Erythroblast (primary cell): ENCODE measurements at regions not wholly inside any gene's neighbourhood (a gene's known extent, or its start where the extent isn't known, plus 50 kb on each side); places are given as distances from the start of the nearest gene placed in this dataset.

ENCODE experiments used
- DNase-seq, 2 experiments: peaks; one replicate each; lab custom pipeline; 2025; lab: John Stamatoyannopoulos, UW
- GATA1 ChIP-seq: IDR thresholded peaks from 2 replicates; pipeline ENCODE4 v1.6.1; 2011; ENCODE audit warnings: low read depth, mild to moderate bottlenecking, control low read depth, low read length, moderate library complexity
- POLR2A ChIP-seq: IDR thresholded peaks from 2 replicates; pipeline ENCODE4 v1.6.1; 2011; ENCODE audit warnings: mild to moderate bottlenecking, low read length

- TF ChIP-seq GATA1 (no peak), POLR2A (no peak)
- no peak for DNase-seq
These were observed 187.4 kb upstream of the SH3BP4 start for GRCh38 chr2:234764372-234764771.

- no peak for TF ChIP-seq POLR2A
- TF ChIP-seq GATA1, result no peak
- no peak for DNase-seq
These were observed 188.6 kb upstream of the SH3BP4 start for GRCh38 chr2:234763002-234763873.

- DNase-seq, result no peak
- no peak for TF ChIP-seq GATA1
- no peak for TF ChIP-seq POLR2A
These were observed 189.9 kb upstream of the SH3BP4 start for GRCh38 chr2:234761910-234762309.

DNA sequence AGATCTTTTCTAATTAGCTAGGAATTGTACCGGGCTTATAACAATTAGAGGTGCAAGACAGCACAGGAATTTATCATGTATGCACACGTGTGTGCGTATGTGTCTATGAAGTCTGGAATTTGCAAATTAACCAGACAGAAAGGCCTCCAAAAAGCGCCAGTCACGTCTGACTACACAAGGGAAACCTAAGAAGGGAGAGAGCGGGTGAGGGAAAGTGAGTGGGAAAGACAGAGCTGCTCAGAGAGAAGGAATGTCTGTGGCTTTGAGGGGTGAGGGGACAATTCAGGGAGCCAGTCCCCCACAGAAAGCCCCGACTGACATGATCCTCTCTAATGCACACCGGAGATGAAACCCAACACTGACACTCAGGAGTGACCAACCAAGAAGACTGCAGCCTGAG, 197.7 kb upstream of the SH3BP4 start:
- TF ChIP-seq POLR2A (no peak), GATA1 (no peak)
- DNase-seq, result no peak

- no peak for DNase-seq
- TF ChIP-seq POLR2A (no peak), GATA1 (no peak)
These were observed 198.1 kb upstream of the SH3BP4 start for GRCh38 chr2:234753701-234754100.

- TF ChIP-seq POLR2A (no peak), GATA1 (no peak)
- no peak for DNase-seq
These were observed 198.9 kb upstream of the SH3BP4 start for GRCh38 chr2:234752966-234753365.

- no peak for TF ChIP-seq POLR2A
- no peak for TF ChIP-seq GATA1
- no peak for DNase-seq
These were observed 200.4 kb upstream of the SH3BP4 start for GRCh38 chr2:234751275-234751973.

GRCh38 chr2:234747833-234748559, 203.8 kb upstream of the SH3BP4 start:
- DNase-seq, result no peak
- TF ChIP-seq POLR2A (no peak), GATA1 (no peak)

DNA sequence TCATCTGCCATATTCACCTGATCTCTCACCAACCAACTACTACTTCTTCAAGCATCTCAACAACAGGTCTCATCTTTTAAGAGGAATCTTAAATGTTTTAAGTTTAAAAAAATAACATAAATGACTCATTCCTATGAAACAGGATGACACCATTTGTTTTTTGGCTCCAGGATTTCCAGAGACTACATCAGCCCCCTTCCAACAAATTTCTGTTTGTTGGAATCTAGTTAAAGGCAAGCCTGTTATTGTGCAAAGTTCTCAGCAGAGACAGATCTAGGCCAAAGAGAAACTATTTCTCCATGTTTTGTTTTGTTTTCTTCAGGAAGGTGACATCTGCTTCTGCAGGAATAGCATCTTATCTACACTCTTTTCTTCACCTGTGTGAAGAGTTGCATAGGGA, 204.8 kb upstream of the SH3BP4 start:
- TF ChIP-seq GATA1 (no peak), POLR2A (no peak)
- no peak for DNase-seq

GRCh38 chr2:234745347-234745746, 206.5 kb upstream of the SH3BP4 start:
- DNase-seq, result no peak
- TF ChIP-seq POLR2A (no peak), GATA1 (no peak)

- TF ChIP-seq GATA1 (no peak), POLR2A (no peak)
- DNase-seq, result no peak
These were observed 209.8 kb upstream of the SH3BP4 start for GRCh38 chr2:234741976-234742375.

GRCh38 chr2:234739061-234739460, 212.8 kb upstream of the SH3BP4 start:
- TF ChIP-seq GATA1, result no peak
- no peak for TF ChIP-seq POLR2A
- no peak for DNase-seq

- no peak for DNase-seq
- no peak for TF ChIP-seq GATA1
- TF ChIP-seq POLR2A, result no peak
These were observed 216.0 kb upstream of the SH3BP4 start for GRCh38 chr2:234735829-234736228.

GRCh38 chr2:234733795-234734600, 217.8 kb upstream of the SH3BP4 start:
- TF ChIP-seq POLR2A, result no peak
- TF ChIP-seq GATA1, result no peak
- DNase-seq, result no peak

DNA sequence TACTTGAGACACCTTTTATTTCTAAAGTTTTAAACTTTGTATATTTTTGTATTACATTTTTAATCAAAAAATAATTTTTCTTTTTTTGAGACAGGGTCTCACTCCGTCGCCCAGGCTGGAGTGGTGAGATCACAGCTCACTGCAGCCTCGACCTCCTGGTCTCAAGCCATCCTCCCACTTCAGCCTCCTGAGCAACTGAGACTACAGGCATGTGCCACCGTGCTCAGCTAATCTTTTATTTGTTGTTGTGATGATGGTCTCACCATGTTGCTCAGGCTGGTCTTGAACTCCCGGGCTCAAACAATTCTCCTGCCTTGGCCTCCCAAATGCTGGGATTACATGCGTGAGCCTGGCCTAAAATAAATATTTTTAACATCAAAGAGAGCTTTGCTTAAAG, 218.7 kb upstream of the SH3BP4 start:
- DNase-seq, result no peak
- no peak for TF ChIP-seq GATA1
- TF ChIP-seq POLR2A, result no peak
